PC-9 (cell line): ENCODE measurements at regions not wholly inside any gene's neighbourhood (a gene's known extent, or its start where the extent isn't known, plus 50 kb on each side); places are given as distances from the start of the nearest gene placed in this dataset.
"Not testable (repeated sequence)": the region's sequence is repeated elsewhere in the genome, so short reads cannot be mapped to it uniquely, and the experiment has no call there.

Experiments used
- BruUV-seq: library from RNA; stranded (reverse); fragments of 400-500 nt; replicated peaks from 2 replicates; lab custom pipeline; 2021; lab: Mats Ljungman, UMichigan
- CTCF ChIA-PET: fragments of 300-600 bp; sonication (Branson Sonifier 250); formaldehyde crosslinking; loops from one replicate; lab custom pipeline; 2022; ENCODE audit warnings: antibody characterized with exemption; lab: Charles Lee
- POLR2A ChIA-PET: fragments of 300-600 bp; sonication (Branson Sonifier 250); formaldehyde crosslinking; loops from one replicate; lab custom pipeline; 2022; ENCODE audit warnings: antibody characterized with exemption; ENCODE audit not compliant: unreplicated experiment; lab: Charles Lee
- DNase-seq, 2 experiments: peaks; one replicate each; pipeline versions ENCODE4 v3.0.0 to v3.0.0-alpha.2; 2015 to 2022; ENCODE audit warnings: mixed read lengths in 1 of 2
- H2AFZ ChIP-seq: fragments of 200-600 bp; sonication (generic); 2 replicates; pipeline ENCODE4 v1.8.1; 2017; ENCODE audit warnings: antibody characterized with exemption
- H3F3A ChIP-seq: fragments of 200-600 bp; sonication (generic); 2 replicates; pipeline ENCODE4 v1.8.1; 2017; ENCODE audit warnings: antibody characterized with exemption, mild to moderate bottlenecking, low read depth; ENCODE audit not compliant: insufficient read depth
- H3K27ac ChIP-seq: fragments of 200-600 bp; sonication (generic); 2 replicates; pipeline ENCODE4 v1.6.1; 2016; ENCODE audit warnings: mixed run types
- H3K27me3 ChIP-seq: fragments of 200-600 bp; sonication (generic); 2 replicates; pipeline ENCODE4 v1.6.1; 2016; ENCODE audit warnings: low read depth, mixed run types; ENCODE audit not compliant: insufficient read depth
- H3K36me3 ChIP-seq: fragments of 200-600 bp; sonication (generic); 2 replicates; pipeline ENCODE4 v1.6.1; 2016; ENCODE audit warnings: low read depth, mixed run types
- H3K4me1 ChIP-seq: fragments of 200-600 bp; sonication (generic); replicated peaks from 2 replicates; pipeline ENCODE4 v1.6.1; 2016; ENCODE audit warnings: mixed run types; ENCODE audit not compliant: insufficient read depth
- H3K4me2 ChIP-seq: fragments of 200-600 bp; sonication (generic); 2 replicates; pipeline ENCODE4 v1.6.1; 2017; ENCODE audit warnings: mixed run types
- H3K4me3 ChIP-seq: fragments of 200-600 bp; sonication (generic); 2 replicates; pipeline ENCODE4 v1.6.1; 2016; ENCODE audit warnings: mixed run types
- H3K79me2 ChIP-seq: fragments of 200-600 bp; sonication (generic); 2 replicates; pipeline ENCODE4 v1.6.1; 2017; ENCODE audit warnings: low read depth, mixed run types
- H3K9me2 ChIP-seq: fragments of 200-600 bp; sonication (generic); 2 replicates; pipeline ENCODE4 v1.8.1; 2017; ENCODE audit warnings: mild to moderate bottlenecking; ENCODE audit not compliant: insufficient read depth
- H3K9me3 ChIP-seq: fragments of 200-600 bp; sonication (generic); 2 replicates; pipeline ENCODE4 v1.8.1; 2016; ENCODE audit warnings: low read depth; ENCODE audit not compliant: insufficient read depth
- H4K20me1 ChIP-seq: fragments of 200-600 bp; sonication (generic); 2 replicates; pipeline ENCODE4 v1.8.1; 2017; ENCODE audit not compliant: insufficient read depth
- CTCF ChIP-seq: fragments of 200-600 bp; sonication (generic); conservative IDR thresholded peaks from 2 replicates; pipeline ENCODE4 v1.6.1; 2017; ENCODE audit warnings: mixed run types, antibody characterized with exemption, mild to moderate bottlenecking, moderate library complexity
- EZH2 ChIP-seq: fragments of 200-600 bp; sonication (generic); IDR thresholded peaks from 2 replicates; pipeline ENCODE4 v1.8.0; 2017; ENCODE audit warnings: antibody characterized with exemption, low read depth
- intact Hi-C: fragments of 100-400 bp; cut with micrococcal nuclease; formaldehyde crosslinking; loops from one replicate; pipeline ENCODE4 v1.10.0; 2022; ENCODE audit not compliant: unreplicated experiment

- no peak overlapping the region for H3K27ac ChIP-seq
- no TSS peak for BruUV-seq
- CTCF ChIA-PET = no interaction called here
- H3K27me3 ChIP-seq = no peaks in the 10 kb centered on the region
- H3K79me2 ChIP-seq = no peaks in the 10 kb centered on the region
- H3K36me3 ChIP-seq = no peaks in the 10 kb centered on the region
- DNase-seq = no peak
- no peak overlapping the region for H2AFZ ChIP-seq
- no peak overlapping the region for H3K4me3 ChIP-seq
- POLR2A ChIA-PET = no interaction called here
- intact Hi-C loops = no loop called here
- H3K4me2 ChIP-seq = no peak overlapping the region
- no peaks in the 10 kb centered on the region for H4K20me1 ChIP-seq
- H3F3A ChIP-seq = no peaks in the 10 kb centered on the region
- H3K9me3 ChIP-seq = no peaks in the 10 kb centered on the region
- H3K4me1 ChIP-seq = no peaks in the 10 kb centered on the region
- no peak for TF ChIP-seq EZH2
- no peak for TF ChIP-seq CTCF
- no peaks in the 10 kb centered on the region for H3K9me2 ChIP-seq
Measured at GRCh38 chr21:15468368-15468767, 261.4 kb upstream of the USP25 start.

- TF ChIP-seq CTCF = no peak
- TF ChIP-seq EZH2 = no peak
- POLR2A ChIA-PET = no interaction called here
- intact Hi-C loops = no loop called here
Measured at GRCh38 chr21:15472108-15473040, 257.4 kb upstream of the USP25 start.

GRCh38 chr21:15477773-15478172 is 252.0 kb upstream of the USP25 start:
- CTCF ChIA-PET, intact Hi-C loops: not testable (repeated sequence)

More at GRCh38 chr21:15472108-15473040, 257.4 kb upstream of the USP25 start:
- H3K4me2 ChIP-seq = no peak overlapping the region
- no peaks in the 10 kb centered on the region for H4K20me1 ChIP-seq
- H3K27ac ChIP-seq = no peak overlapping the region
- CTCF ChIA-PET = no interaction called here
- H3K27me3 ChIP-seq = no peaks in the 10 kb centered on the region
- H3K79me2 ChIP-seq = no peaks in the 10 kb centered on the region
- H3K4me1 ChIP-seq = no peaks in the 10 kb centered on the region
- DNase-seq = peak in 1 of 2 experiments; percentile 39
- no peak overlapping the region for H3K4me3 ChIP-seq
- H3F3A ChIP-seq = no peaks in the 10 kb centered on the region
- BruUV-seq = no TSS peak
- no peaks in the 10 kb centered on the region; the same call in 1 of the 2 replicates for H3K9me3 ChIP-seq
- no peaks in the 10 kb centered on the region for H3K36me3 ChIP-seq
- no peaks in the 10 kb centered on the region for H3K9me2 ChIP-seq
- no peak overlapping the region for H2AFZ ChIP-seq

More at GRCh38 chr21:15477773-15478172, 252.0 kb upstream of the USP25 start:
- H4K20me1 ChIP-seq, H3K4me3 ChIP-seq, H3K9me3 ChIP-seq, H3K36me3 ChIP-seq, H3K27ac ChIP-seq, H3F3A ChIP-seq, POLR2A ChIA-PET, BruUV-seq, H3K4me1 ChIP-seq, H3K9me2 ChIP-seq, H3K27me3 ChIP-seq, DNase-seq, H3K4me2 ChIP-seq, H3K79me2 ChIP-seq, H2AFZ ChIP-seq: not testable (repeated sequence)
